ENCODE measurements at regions not wholly inside any gene's neighbourhood (a gene's known extent, or its start where the extent isn't known, plus 50 kb on each side); places are given as distances from the start of the nearest gene placed in this dataset.

- TF ChIP-seq POLR2AphosphoS5 (IDR thresholded peaks at IDR 0.05; ENCODE audit: low read depth, low read length) (no peak), SIN3A (IDR thresholded peaks at IDR 0.05; ENCODE audit: borderline replicate concordance, insufficient read depth, low read length) (no peak), FOXP2 (optimal IDR thresholded peaks at IDR 0.05; ENCODE audit: borderline replicate concordance, extremely low read depth, extremely low read length, insufficient read depth) (no peak)
- TF ChIP-seq, protein P1, sequence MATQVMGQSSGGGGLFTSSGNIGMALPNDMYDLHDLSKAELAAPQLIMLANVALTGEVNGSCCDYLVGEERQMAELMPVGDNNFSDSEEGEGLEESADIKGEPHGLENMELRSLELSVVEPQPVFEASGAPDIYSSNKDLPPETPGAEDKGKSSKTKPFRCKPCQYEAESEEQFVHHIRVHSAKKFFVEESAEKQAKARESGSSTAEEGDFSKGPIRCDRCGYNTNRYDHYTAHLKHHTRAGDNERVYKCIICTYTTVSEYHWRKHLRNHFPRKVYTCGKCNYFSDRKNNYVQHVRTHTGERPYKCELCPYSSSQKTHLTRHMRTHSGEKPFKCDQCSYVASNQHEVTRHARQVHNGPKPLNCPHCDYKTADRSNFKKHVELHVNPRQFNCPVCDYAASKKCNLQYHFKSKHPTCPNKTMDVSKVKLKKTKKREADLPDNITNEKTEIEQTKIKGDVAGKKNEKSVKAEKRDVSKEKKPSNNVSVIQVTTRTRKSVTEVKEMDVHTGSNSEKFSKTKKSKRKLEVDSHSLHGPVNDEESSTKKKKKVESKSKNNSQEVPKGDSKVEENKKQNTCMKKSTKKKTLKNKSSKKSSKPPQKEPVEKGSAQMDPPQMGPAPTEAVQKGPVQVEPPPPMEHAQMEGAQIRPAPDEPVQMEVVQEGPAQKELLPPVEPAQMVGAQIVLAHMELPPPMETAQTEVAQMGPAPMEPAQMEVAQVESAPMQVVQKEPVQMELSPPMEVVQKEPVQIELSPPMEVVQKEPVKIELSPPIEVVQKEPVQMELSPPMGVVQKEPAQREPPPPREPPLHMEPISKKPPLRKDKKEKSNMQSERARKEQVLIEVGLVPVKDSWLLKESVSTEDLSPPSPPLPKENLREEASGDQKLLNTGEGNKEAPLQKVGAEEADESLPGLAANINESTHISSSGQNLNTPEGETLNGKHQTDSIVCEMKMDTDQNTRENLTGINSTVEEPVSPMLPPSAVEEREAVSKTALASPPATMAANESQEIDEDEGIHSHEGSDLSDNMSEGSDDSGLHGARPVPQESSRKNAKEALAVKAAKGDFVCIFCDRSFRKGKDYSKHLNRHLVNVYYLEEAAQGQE (IDR thresholded peaks at IDR 0.05; ENCODE audit: insufficient read depth in 1 of 2, low read depth in 2 of 2, low read length in 2 of 2) = no peak
Observed at GRCh38 chrX:4043951-4044350, 330.5 kb upstream of the PRKX start.

GRCh38 chrX:4035874-4036273 is 322.4 kb upstream of the PRKX start:
- no peak for TF ChIP-seq SIN3A (IDR thresholded peaks at IDR 0.05; ENCODE audit: borderline replicate concordance, insufficient read depth, low read length)
- no peak for TF ChIP-seq FOXP2 (optimal IDR thresholded peaks at IDR 0.05; ENCODE audit: borderline replicate concordance, extremely low read depth, extremely low read length, insufficient read depth)
- TF ChIP-seq, protein P1 (IDR thresholded peaks at IDR 0.05; ENCODE audit: insufficient read depth in 1 of 2, low read depth in 2 of 2, low read length in 2 of 2) = no peak
- TF ChIP-seq POLR2AphosphoS5 (IDR thresholded peaks at IDR 0.05; ENCODE audit: low read depth, low read length) = no peak
- TF ChIP-seq TAF1 (IDR thresholded peaks at IDR 0.05; ENCODE audit: borderline replicate concordance, insufficient read depth, low read length) = no peak

DNA sequence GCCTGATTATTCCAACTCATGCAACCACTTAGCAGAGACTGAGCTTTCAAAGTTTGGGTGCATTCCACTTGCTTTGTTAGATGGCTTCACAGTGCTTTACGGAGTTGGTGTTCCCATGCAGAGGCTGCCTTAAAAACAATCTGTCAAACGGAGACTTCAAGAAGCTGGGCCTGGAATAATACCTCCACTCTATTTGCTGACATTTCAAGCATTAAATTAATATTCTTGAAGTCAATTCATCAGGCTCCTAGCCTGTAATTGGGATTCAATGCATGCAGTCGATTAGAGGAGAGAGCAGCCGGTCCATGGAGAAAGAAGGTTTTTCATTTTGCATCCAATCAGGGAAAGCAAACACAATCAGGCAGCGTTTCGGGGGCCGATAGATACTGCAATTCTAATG is 314.7 kb upstream of the PRKX start:
- no peak for TF ChIP-seq SIN3A (IDR thresholded peaks at IDR 0.05; ENCODE audit: borderline replicate concordance, insufficient read depth, low read length)
- TF ChIP-seq FOXP2 (optimal IDR thresholded peaks at IDR 0.05; ENCODE audit: borderline replicate concordance, extremely low read depth, extremely low read length, insufficient read depth) = no peak
- no peak for TF ChIP-seq TAF1 (IDR thresholded peaks at IDR 0.05; ENCODE audit: borderline replicate concordance, insufficient read depth, low read length)
- TF ChIP-seq, protein P1 (IDR thresholded peaks at IDR 0.05; ENCODE audit: insufficient read depth in 1 of 2, low read depth in 2 of 2, low read length in 2 of 2) = no peak
- TF ChIP-seq POLR2AphosphoS5 (IDR thresholded peaks at IDR 0.05; ENCODE audit: low read depth, low read length) = no peak

- no peak for TF ChIP-seq TAF1 (IDR thresholded peaks at IDR 0.05; ENCODE audit: borderline replicate concordance, insufficient read depth, low read length)
- TF ChIP-seq, protein P1 (IDR thresholded peaks at IDR 0.05; ENCODE audit: insufficient read depth in 1 of 2, low read depth in 2 of 2, low read length in 2 of 2) = no peak
- TF ChIP-seq SIN3A (IDR thresholded peaks at IDR 0.05; ENCODE audit: borderline replicate concordance, insufficient read depth, low read length) = no peak
- TF ChIP-seq FOXP2 (optimal IDR thresholded peaks at IDR 0.05; ENCODE audit: borderline replicate concordance, extremely low read depth, extremely low read length, insufficient read depth) = no peak
- no peak for TF ChIP-seq POLR2AphosphoS5 (IDR thresholded peaks at IDR 0.05; ENCODE audit: low read depth, low read length)
Observed at GRCh38 chrX:4005281-4005680, 291.8 kb upstream of the PRKX start.

DNA sequence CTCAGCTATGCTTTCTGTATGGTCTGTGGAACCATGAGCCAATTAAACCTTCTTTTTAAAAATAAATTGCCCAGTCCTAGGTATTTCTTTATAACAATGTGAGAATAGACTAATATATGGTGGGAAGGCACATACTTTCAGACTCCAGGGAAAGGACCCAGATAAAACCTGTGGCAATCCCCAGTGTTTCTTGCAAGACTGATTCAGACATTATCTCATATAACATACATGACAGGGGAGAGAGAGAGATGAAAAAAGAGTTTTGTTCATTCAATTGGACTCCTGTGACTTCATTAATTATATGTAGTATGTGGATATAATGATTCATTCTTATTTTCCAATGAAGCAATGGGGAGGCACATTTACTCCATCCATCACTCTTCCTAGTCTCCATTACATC is 291.4 kb upstream of the PRKX start:
- TF ChIP-seq, protein P1 (IDR thresholded peaks at IDR 0.05; ENCODE audit: insufficient read depth in 1 of 2, low read depth in 2 of 2, low read length in 2 of 2) = no peak
- TF ChIP-seq FOXP2 (optimal IDR thresholded peaks at IDR 0.05; ENCODE audit: borderline replicate concordance, extremely low read depth, extremely low read length, insufficient read depth) (no peak), SIN3A (IDR thresholded peaks at IDR 0.05; ENCODE audit: borderline replicate concordance, insufficient read depth, low read length) (no peak), POLR2AphosphoS5 (IDR thresholded peaks at IDR 0.05; ENCODE audit: low read depth, low read length) (no peak), TAF1 (IDR thresholded peaks at IDR 0.05; ENCODE audit: borderline replicate concordance, insufficient read depth, low read length) (no peak)

Measured in PFSK-1 (cell line).